Gastroesophageal sphincter (tissue), 4 donors: ENCODE measurements at regions not wholly inside any gene's neighbourhood (a gene's known extent, or its start where the extent isn't known, plus 50 kb on each side); places are given as distances from the start of the nearest gene placed in this dataset.

Experiments
- ATAC-seq: fragments of 150-250 bp; one replicate; pipeline ENCODE4 v1.9.1; 2016; ENCODE audit warnings: mild to moderate bottlenecking, moderate library complexity
- H3K27ac ChIP-seq, 4 donors: fragments of 200-600 bp; sonication (generic) in 3 of 4; 1 replicate in 3 of 4; 2 replicates in 1 of 4; pipeline ENCODE4 v1.5.1; 2016 to 2019
- H3K27me3 ChIP-seq: fragments of 200-600 bp; sonication (generic); one replicate; pipeline ENCODE4 v1.5.1; 2019
- H3K36me3 ChIP-seq, 2 donors: fragments of 200-600 bp; sonication (generic); one replicate each; pipeline ENCODE4 v1.5.1; 2019; ENCODE audit warnings: control low read depth in 1 of 2
- H3K4me1 ChIP-seq, 3 donors: fragments of 200-600 bp; sonication (generic); 1 replicate in 2 of 3; 2 replicates in 1 of 3; pipeline ENCODE4 v1.5.1; 2016 to 2019; ENCODE audit warnings: control low read depth in 2 of 3
- H3K4me3 ChIP-seq, 2 donors: fragments of 200-600 bp; sonication (generic); one replicate each; pipeline ENCODE4 v1.5.1; 2019; ENCODE audit warnings: mild to moderate bottlenecking in 1 of 2, moderate library complexity in 1 of 2
- H3K9me3 ChIP-seq, 3 donors: fragments of 200-600 bp; sonication (generic); one replicate each; pipeline ENCODE4 v1.5.1; 2017 to 2019; ENCODE audit warnings: control low read depth in 2 of 3
- EP300 ChIP-seq: sonication (generic); formaldehyde crosslinking; IDR thresholded peaks from one replicate; pipeline ENCODE4 v1.6.1; 2017; ENCODE audit warnings: antibody characterized with exemption, mild to moderate bottlenecking
- POLR2A ChIP-seq, 2 donors: fragments of 450-650 bp; IDR thresholded peaks; one replicate each; pipeline ENCODE4 v1.6.1; 2017; ENCODE audit warnings: antibody characterized with exemption in 2 of 2, mild to moderate bottlenecking in 2 of 2, moderate library complexity in 1 of 2
- POLR2AphosphoS5 ChIP-seq: sonication (generic); formaldehyde crosslinking; IDR thresholded peaks from one replicate; pipeline ENCODE4 v1.6.1; 2017; ENCODE audit warnings: antibody characterized with exemption
- WGBS, 2 donors: methylation state at CpG; one replicate each; pipeline ENCODE4 v1.1.5; 2018; ENCODE audit warnings: low coverage in 1 of 2; 5-methylcytosine and 5-hydroxymethylcytosine counted together
- TF ChIP-seq, protein P1 (sequence below), 4 experiments: fragments of 200-600 bp in 2 of 4; fragments of 450-650 bp in 2 of 4; sonication (generic) in 1 of 4; IDR thresholded peaks; one replicate each; pipeline ENCODE4 v1.5.1; 2017 to 2019; ENCODE audit warnings: antibody characterized with exemption in 4 of 4, mild to moderate bottlenecking in 2 of 4, moderate library complexity in 2 of 4

DNA sequence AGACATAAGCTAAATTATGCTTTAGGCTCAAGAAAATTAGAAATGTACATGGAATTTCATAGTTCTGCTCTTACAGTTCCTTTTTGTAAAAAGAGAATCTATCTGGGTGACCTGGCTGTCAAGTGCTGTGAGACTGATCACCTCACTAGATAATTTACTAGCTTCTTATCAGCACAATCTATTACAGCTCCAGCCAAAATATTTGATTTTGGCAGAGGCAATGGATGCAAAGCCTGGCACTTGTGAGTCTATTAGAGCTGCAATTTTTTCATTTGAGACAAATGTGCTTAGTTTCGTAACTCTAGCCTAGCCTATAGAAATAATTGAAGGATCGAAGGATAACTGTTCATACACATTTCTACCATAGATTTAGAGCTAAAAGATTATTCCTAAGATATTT lies 927.5 kb downstream of the SLC6A15 start:
- WGBS, 2 donors, result 55 to 71% methylated on average over 2 of the region's 2 CpGs
- no peak for TF ChIP-seq POLR2AphosphoS5
- TF ChIP-seq, protein P1, sequence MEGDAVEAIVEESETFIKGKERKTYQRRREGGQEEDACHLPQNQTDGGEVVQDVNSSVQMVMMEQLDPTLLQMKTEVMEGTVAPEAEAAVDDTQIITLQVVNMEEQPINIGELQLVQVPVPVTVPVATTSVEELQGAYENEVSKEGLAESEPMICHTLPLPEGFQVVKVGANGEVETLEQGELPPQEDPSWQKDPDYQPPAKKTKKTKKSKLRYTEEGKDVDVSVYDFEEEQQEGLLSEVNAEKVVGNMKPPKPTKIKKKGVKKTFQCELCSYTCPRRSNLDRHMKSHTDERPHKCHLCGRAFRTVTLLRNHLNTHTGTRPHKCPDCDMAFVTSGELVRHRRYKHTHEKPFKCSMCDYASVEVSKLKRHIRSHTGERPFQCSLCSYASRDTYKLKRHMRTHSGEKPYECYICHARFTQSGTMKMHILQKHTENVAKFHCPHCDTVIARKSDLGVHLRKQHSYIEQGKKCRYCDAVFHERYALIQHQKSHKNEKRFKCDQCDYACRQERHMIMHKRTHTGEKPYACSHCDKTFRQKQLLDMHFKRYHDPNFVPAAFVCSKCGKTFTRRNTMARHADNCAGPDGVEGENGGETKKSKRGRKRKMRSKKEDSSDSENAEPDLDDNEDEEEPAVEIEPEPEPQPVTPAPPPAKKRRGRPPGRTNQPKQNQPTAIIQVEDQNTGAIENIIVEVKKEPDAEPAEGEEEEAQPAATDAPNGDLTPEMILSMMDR (IDR thresholded peaks at IDR 0.05), result no peak
- TF ChIP-seq POLR2A (IDR thresholded peaks at IDR 0.05), result no peak
- no peak for TF ChIP-seq EP300

GRCh38 chr12:83980398-83980797 lies 932.2 kb downstream of the SLC6A15 start:
- Histone ChIP-seq H3K9me3 (no peaks in the 10 kb centered on the region), H3K27me3 (no peaks in the 10 kb centered on the region), H3K4me1 (no peaks in the 10 kb centered on the region), H3K4me3 (no peak overlapping the region), H3K27ac (no peak overlapping the region), H3K36me3 (no peaks in the 10 kb centered on the region)
- TF ChIP-seq POLR2AphosphoS5 (no peak), EP300 (no peak), POLR2A (IDR thresholded peaks at IDR 0.05) (no peak)
- TF ChIP-seq, protein P1 (IDR thresholded peaks at IDR 0.05), result no peak
- ATAC-seq, result no peak

More for the DNA sequence above, 927.5 kb downstream of the SLC6A15 start:
- no peaks in the 10 kb centered on the region for H3K36me3 ChIP-seq
- no peak overlapping the region for H3K27ac ChIP-seq
- H3K4me3 ChIP-seq, result no peak overlapping the region
- no peaks in the 10 kb centered on the region for H3K27me3 ChIP-seq
- H3K9me3 ChIP-seq, result no peaks in the 10 kb centered on the region
- no peaks in the 10 kb centered on the region for H3K4me1 ChIP-seq
- no peak for ATAC-seq

DNA sequence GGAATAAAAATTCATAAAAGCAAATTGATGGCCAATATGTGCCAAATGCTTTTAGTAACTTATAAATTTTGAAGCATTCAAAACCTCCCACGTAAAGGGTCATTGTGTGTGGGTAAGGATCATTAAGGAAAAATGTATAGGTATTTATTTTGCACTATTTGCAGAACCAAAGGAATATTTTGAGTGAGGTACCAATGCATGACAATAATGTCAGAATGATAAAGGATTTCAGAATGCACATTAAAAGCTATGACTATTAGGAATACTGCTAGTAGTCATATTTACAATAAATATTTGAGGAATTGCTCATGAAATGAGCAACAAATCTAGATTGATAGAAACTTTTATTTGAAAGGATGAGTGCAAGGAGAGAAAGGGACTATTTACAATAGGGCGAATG lies 932.8 kb downstream of the SLC6A15 start:
- no peaks in the 10 kb centered on the region for H3K4me1 ChIP-seq
- 76 to 88% methylated on average over 2 of the region's 2 CpGs for WGBS, 2 donors
- no peaks in the 10 kb centered on the region for H3K9me3 ChIP-seq
- H3K36me3 ChIP-seq, result no peaks in the 10 kb centered on the region
- no peak overlapping the region for H3K4me3 ChIP-seq
- H3K27ac ChIP-seq, result no peak overlapping the region
- no peaks in the 10 kb centered on the region for H3K27me3 ChIP-seq
- TF ChIP-seq, protein P1 (IDR thresholded peaks at IDR 0.05), result no peak
- no peak for TF ChIP-seq EP300
- TF ChIP-seq POLR2AphosphoS5, result no peak
- TF ChIP-seq POLR2A (IDR thresholded peaks at IDR 0.05), result no peak
- ATAC-seq, result no peak

GRCh38 chr12:83971781-83972180 lies 940.8 kb downstream of the SLC6A15 start:
- ATAC-seq, result no peak
- H3K27ac ChIP-seq, result no peak overlapping the region
- TF ChIP-seq, protein P1 (IDR thresholded peaks at IDR 0.05), result no peak
- TF ChIP-seq EP300, result no peak
- no peaks in the 10 kb centered on the region for H3K36me3 ChIP-seq
- 80 to 89% methylated on average over 3 of the region's 3 CpGs for WGBS, 2 donors
- H3K9me3 ChIP-seq, result no peaks in the 10 kb centered on the region
- H3K4me1 ChIP-seq, result no peaks in the 10 kb centered on the region
- no peaks in the 10 kb centered on the region for H3K27me3 ChIP-seq
- no peak overlapping the region for H3K4me3 ChIP-seq

GRCh38 chr12:83960767-83961166 lies 951.8 kb downstream of the SLC6A15 start:
- ATAC-seq, result no peak
- Histone ChIP-seq H3K4me1 (no peaks in the 10 kb centered on the region), H3K27me3 (no peaks in the 10 kb centered on the region), H3K27ac (no peak overlapping the region), H3K36me3 (no peaks in the 10 kb centered on the region), H3K9me3 (no peaks in the 10 kb centered on the region), H3K4me3 (no peak overlapping the region)
- TF ChIP-seq POLR2A (IDR thresholded peaks at IDR 0.05) (no peak), EP300 (no peak), POLR2AphosphoS5 (no peak)
- TF ChIP-seq, protein P1 (IDR thresholded peaks at IDR 0.05), result no peak
- WGBS, 2 donors, result 83 to 100% methylated on average over 1 of the region's 1 CpG
